Keratinocyte (primary cell): ENCODE measurements at regions not wholly inside any gene's neighbourhood (a gene's known extent, or its start where the extent isn't known, plus 50 kb on each side); places are given as distances from the start of the nearest gene placed in this dataset.

Experiments used
- DNase-seq: peaks from one replicate; pipeline ENCODE4 v3.0.0-alpha.2; 2011; ENCODE audit warnings: low read depth, missing footprints, low spot score
- FAIRE-seq: peaks from 2 replicates; lab custom pipeline; 2011; peaks lifted over from hg19 to GRCh38; lab: Jason Lieb, UNC
- H2AFZ ChIP-seq: 2 replicates; pipeline ENCODE4 v1.6.0; 2012; ENCODE audit warnings: low read length, control low read depth, inconsistent platforms; ENCODE audit not compliant: control insufficient read depth
- H3K27ac ChIP-seq: 2 replicates; pipeline ENCODE4 v1.5.1; 2011; ENCODE audit warnings: low read length; ENCODE audit not compliant: control insufficient read depth, insufficient read depth
- H3K27me3 ChIP-seq: 3 replicates; pipeline ENCODE4 v1.6.0; 2011; ENCODE audit warnings: low read length; ENCODE audit not compliant: control insufficient read depth, insufficient read depth; ENCODE audit errors: extremely low read depth
- H3K36me3 ChIP-seq, 2 experiments: 2 replicates in 1 of 2; 3 replicates in 1 of 2; pipeline ENCODE4 v1.5.1; 2011; ENCODE audit warnings: low read length in 2 of 2, mild to moderate bottlenecking in 1 of 2; ENCODE audit not compliant: control insufficient read depth in 2 of 2, insufficient read depth in 2 of 2; ENCODE audit errors: extremely low read depth in 1 of 2
- H3K4me1 ChIP-seq: 3 replicates; pipeline ENCODE4 v1.5.1; 2011; ENCODE audit warnings: low read length; ENCODE audit not compliant: control insufficient read depth, insufficient read depth; ENCODE audit errors: extremely low read depth
- H3K4me2 ChIP-seq: 3 replicates; pipeline ENCODE4 v1.6.0; 2011; ENCODE audit warnings: low read depth, low read length; ENCODE audit not compliant: control insufficient read depth, insufficient read depth; ENCODE audit errors: extremely low read depth
- H3K4me3 ChIP-seq, 3 experiments: fragments of 200-600 bp in 1 of 3; sonication (generic) in 1 of 3; 2 replicates in 2 of 3; 3 replicates in 1 of 3; pipeline ENCODE4 v1.5.1; 2011 to 2016; ENCODE audit warnings: low read length in 3 of 3, mild to moderate bottlenecking in 3 of 3, control low read depth in 2 of 3, inconsistent platforms in 1 of 3, low read depth in 1 of 3, mixed read lengths in 1 of 3, mixed run types in 1 of 3, moderate library complexity in 1 of 3; ENCODE audit not compliant: control insufficient read depth in 2 of 3, insufficient read depth in 2 of 3; ENCODE audit errors: extremely low read depth in 1 of 3
- H3K79me2 ChIP-seq: 2 replicates; pipeline ENCODE4 v1.6.0; 2012; ENCODE audit warnings: low read length; ENCODE audit not compliant: control insufficient read depth, insufficient read depth
- H3K9ac ChIP-seq: 3 replicates; pipeline ENCODE4 v1.6.0; 2011; ENCODE audit warnings: low read length; ENCODE audit not compliant: control insufficient read depth, insufficient read depth; ENCODE audit errors: extremely low read depth
- H3K9me1 ChIP-seq: 3 replicates; pipeline ENCODE4 v1.6.0; 2011; ENCODE audit warnings: low read length; ENCODE audit not compliant: control insufficient read depth, insufficient read depth; ENCODE audit errors: extremely low read depth
- H3K9me3 ChIP-seq: 2 replicates; pipeline ENCODE4 v1.5.1; 2012; ENCODE audit warnings: low read depth, low read length; ENCODE audit not compliant: control insufficient read depth
- H4K20me1 ChIP-seq: 3 replicates; pipeline ENCODE4 v1.6.0; 2011; ENCODE audit warnings: low read length; ENCODE audit not compliant: control insufficient read depth, insufficient read depth; ENCODE audit errors: extremely low read depth
- EZH2 ChIP-seq: IDR thresholded peaks from one replicate; pipeline ENCODE4 v1.6.1; 2012; ENCODE audit warnings: inconsistent platforms, mild to moderate bottlenecking, low read length, moderate library complexity
- dilution Hi-C: fragments of 300-500 bp; cut with MboI; formaldehyde crosslinking; loops from one replicate; pipeline ENCODE4 v1.7.0; 2020; ENCODE audit warnings: low sequenced_read_pairs; ENCODE audit not compliant: extremely low pct_ligation_motif_present
- TF ChIP-seq, protein P1 (sequence below), 3 experiments: IDR thresholded peaks in 1 of 3; conservative IDR thresholded peaks in 1 of 3; optimal IDR thresholded peaks in 1 of 3; 2 replicates in 2 of 3; 3 replicates in 1 of 3; pipeline versions ENCODE3 to v1.5.1; 2011; ENCODE audit warnings: low read length in 3 of 3, mild to moderate bottlenecking in 3 of 3, moderate library complexity in 2 of 3, control low read depth in 1 of 3, inconsistent platforms in 1 of 3; ENCODE audit not compliant: insufficient read depth in 2 of 3; ENCODE audit errors: extremely low read depth in 1 of 3

DNA sequence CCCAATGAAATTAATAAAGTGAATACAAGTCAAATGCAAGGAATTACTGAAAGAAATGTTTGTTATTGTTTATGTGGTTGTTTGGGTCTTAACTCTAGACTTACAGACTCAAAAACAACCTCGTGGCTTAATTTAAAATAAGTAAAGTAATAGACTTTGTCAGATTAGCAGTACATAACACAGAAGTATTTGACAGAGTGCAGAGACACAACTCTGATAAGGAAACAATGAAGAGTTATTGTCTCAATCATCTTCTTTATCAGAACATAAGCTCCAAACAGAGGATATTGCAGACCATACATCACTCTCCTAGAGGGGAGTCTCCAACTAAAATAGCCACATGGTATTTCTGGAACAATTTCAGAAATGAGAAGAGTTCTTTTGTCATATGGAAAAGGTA, 487.7 kb upstream of the HS3ST5 start:
- no peak overlapping the region for H2AFZ ChIP-seq
- H3K4me2 ChIP-seq: no peak overlapping the region
- H3K4me1 ChIP-seq: no peaks in the 10 kb centered on the region
- H3K9me3 ChIP-seq: no peaks in the 10 kb centered on the region
- TF ChIP-seq, protein P1, sequence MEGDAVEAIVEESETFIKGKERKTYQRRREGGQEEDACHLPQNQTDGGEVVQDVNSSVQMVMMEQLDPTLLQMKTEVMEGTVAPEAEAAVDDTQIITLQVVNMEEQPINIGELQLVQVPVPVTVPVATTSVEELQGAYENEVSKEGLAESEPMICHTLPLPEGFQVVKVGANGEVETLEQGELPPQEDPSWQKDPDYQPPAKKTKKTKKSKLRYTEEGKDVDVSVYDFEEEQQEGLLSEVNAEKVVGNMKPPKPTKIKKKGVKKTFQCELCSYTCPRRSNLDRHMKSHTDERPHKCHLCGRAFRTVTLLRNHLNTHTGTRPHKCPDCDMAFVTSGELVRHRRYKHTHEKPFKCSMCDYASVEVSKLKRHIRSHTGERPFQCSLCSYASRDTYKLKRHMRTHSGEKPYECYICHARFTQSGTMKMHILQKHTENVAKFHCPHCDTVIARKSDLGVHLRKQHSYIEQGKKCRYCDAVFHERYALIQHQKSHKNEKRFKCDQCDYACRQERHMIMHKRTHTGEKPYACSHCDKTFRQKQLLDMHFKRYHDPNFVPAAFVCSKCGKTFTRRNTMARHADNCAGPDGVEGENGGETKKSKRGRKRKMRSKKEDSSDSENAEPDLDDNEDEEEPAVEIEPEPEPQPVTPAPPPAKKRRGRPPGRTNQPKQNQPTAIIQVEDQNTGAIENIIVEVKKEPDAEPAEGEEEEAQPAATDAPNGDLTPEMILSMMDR (optimal IDR thresholded peaks at IDR 0.05 in 1 of 3, IDR thresholded peaks at IDR 0.05 in 1 of 3, conservative IDR thresholded peaks at IDR 0.05 in 1 of 3; ENCODE audit: extremely low read depth in 1 of 3, insufficient read depth in 2 of 3, low read length in 3 of 3): no peak
- TF ChIP-seq EZH2: no peak
- H3K36me3 ChIP-seq: no peaks in the 10 kb centered on the region
- DNase-seq: no peak
- no peak for FAIRE-seq
- H3K27me3 ChIP-seq: no peaks in the 10 kb centered on the region
- H4K20me1 ChIP-seq: no peaks in the 10 kb centered on the region
- H3K9ac ChIP-seq: no peak overlapping the region
- H3K27ac ChIP-seq: no peak overlapping the region
- no peaks in the 10 kb centered on the region for H3K79me2 ChIP-seq
- dilution Hi-C loops: no loop called here
- H3K9me1 ChIP-seq: no peaks in the 10 kb centered on the region
- H3K4me3 ChIP-seq: no peak overlapping the region

DNA sequence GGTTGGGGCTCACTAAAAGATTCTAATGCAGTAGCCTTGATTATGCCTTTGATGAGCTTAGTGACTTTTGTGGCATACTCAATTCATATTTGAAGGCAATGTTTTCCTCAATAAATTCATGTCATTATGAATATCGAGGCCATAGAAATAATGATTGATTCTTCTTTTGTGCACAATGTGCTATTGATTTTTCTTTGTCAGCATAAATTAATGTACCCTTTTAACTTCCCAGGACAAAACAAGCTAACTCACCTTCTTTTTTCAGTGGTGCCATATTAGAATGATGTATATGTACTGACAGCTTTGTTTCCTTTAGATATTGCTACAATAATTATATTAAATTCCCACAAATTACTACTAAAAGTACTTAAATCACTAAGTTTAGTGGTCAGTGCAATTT, 484.3 kb upstream of the HS3ST5 start:
- Histone ChIP-seq H4K20me1 (no peaks in the 10 kb centered on the region), H3K27ac (no peak overlapping the region), H3K9me3 (no peaks in the 10 kb centered on the region), H3K9ac (no peak overlapping the region), H3K79me2 (no peaks in the 10 kb centered on the region), H2AFZ (no peak overlapping the region), H3K4me3 (no peak overlapping the region), H3K4me2 (no peak overlapping the region), H3K36me3 (no peaks in the 10 kb centered on the region), H3K27me3 (no peaks in the 10 kb centered on the region), H3K4me1 (no peaks in the 10 kb centered on the region), H3K9me1 (no peaks in the 10 kb centered on the region)
- TF ChIP-seq EZH2: no peak
- TF ChIP-seq, protein P1 (optimal IDR thresholded peaks at IDR 0.05 in 1 of 3, IDR thresholded peaks at IDR 0.05 in 1 of 3, conservative IDR thresholded peaks at IDR 0.05 in 1 of 3; ENCODE audit: extremely low read depth in 1 of 3, insufficient read depth in 2 of 3, low read length in 3 of 3): no peak
- dilution Hi-C loops: no loop called here
- DNase-seq (no peak), FAIRE-seq (no peak)
